DMS153 treated with DMSO at 0.1 percent for 48 hours (cell line): ENCODE measurements at regions not wholly inside any gene's neighbourhood (a gene's known extent, or its start where the extent isn't known, plus 50 kb on each side); places are given as distances from the start of the nearest gene placed in this dataset.
"Not testable (repeated sequence)": the region's sequence is repeated elsewhere in the genome, so short reads cannot be mapped to it uniquely, and the experiment has no call there.

Experiments
- DNase-seq: peaks from one replicate; lab custom pipeline; 2025; ENCODE audit not compliant: unreplicated experiment; lab: John Stamatoyannopoulos, UW

DNA sequence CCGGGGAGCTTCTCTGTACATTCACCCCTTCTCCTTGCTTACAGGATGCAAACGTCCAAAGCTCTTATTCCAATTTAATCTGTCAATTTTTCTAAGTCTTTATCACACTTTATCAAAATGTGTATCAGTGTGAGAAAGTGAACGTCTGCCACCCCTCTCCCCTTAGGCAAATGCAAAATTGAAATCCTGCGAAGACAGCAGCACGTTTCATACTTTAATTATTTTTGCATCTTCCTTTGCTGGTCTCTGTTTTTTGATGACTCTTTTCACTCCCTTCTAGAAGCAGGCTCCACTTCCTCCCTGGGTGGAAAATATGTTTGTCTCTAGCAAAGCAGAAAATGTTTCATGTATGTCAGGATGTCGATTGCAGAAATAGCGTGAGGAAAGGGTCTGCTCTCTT is 576.5 kb upstream of the BRINP1 start:
- no peak for DNase-seq

DNA sequence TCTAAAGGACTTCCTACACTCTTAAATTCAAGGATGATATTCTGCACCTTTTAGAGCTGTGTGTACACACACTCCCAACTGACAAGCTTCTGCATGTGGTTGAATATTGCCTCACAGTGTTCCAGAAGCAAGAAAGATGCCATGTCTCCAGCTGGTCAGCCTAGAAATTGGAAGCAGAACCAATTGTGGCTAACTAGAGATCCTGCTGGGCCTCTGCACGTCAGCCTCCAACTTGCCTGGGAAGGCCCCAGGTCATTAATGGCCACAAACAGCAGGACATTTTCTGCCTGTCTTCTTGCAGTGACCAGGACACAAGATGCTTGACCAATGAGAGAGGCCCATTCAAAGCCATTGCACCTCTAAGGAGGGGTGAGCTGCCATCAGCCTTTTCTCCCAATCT is 571.9 kb upstream of the BRINP1 start:
- DNase-seq, result no peak

DNA sequence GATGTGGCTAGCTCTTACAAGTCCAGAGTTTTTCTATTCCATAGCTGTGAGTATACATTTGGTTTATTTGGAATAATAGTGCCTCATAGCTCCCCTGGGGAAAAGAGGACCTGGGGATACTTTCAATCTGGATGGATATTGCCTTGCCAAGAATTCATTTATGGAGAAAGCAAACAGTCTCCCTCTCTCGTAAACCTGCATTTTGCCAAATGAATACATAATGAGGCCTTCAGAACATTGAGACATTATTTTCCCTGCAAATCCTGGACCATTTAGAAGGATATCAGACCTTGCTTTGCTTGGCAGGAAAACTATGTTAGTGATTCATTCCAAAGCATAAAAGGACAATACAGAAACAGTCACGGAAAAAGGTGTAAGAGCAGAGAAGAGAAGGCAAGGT is 569.6 kb upstream of the BRINP1 start:
- no peak for DNase-seq

DNA sequence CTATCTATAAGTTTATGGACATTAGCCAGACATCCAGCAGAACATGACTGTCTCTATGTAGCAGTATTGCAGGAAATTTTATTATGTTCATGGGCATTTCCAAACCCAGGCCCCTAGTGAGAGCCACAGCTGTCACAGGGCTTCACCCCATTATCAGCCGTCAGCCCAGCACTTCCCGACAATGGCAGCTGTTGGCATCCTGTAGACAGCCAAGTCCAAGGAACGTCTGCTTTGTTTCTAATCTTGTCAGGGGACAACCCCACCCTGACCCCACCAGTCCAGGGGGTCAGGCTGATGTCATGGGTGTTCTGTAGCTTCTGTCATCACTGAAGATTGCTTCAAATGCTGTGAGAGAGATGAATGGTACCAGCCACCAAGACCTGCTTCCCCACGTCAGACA is 565.3 kb upstream of the BRINP1 start:
- DNase-seq, result no peak

DNA sequence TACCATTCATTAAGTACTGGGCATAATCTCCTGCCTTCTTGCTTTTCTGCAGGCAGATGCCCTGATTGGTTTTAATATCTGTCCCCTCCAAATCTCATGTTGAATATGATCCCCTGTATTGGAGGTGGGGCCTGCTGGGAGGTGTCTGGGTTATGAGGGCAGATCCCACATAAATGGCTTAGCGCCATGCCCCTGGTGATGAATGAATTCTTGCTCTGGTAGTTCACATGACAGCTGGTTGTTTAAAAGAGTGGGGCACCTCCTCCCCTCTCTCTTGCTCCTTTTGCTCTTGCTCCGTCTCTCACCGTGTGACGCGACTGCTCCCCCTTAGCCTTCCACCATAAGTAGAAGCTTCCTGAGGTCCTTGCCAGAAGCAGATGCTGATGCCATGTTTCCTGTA is 564.0 kb upstream of the BRINP1 start:
- no peak for DNase-seq

DNA sequence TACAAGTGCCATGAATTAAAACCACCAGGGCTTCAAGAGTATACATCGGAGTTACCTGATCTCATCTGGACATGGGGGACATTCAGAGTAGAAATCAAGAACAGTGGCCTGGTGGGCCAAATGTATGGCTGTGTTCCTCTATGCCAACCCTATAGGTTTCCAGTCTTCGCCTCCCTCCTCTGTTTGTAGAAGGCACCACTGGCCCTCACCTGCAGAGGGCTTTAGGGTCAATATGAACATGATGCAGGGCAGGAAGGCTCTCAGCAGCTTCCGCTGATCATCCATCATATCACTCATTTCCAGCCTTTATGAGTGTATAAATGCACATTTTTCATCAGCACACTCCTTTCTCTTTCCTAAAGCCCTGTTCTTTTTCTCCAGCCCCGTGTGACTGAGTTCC is 555.5 kb upstream of the BRINP1 start:
- no peak for DNase-seq

DNA sequence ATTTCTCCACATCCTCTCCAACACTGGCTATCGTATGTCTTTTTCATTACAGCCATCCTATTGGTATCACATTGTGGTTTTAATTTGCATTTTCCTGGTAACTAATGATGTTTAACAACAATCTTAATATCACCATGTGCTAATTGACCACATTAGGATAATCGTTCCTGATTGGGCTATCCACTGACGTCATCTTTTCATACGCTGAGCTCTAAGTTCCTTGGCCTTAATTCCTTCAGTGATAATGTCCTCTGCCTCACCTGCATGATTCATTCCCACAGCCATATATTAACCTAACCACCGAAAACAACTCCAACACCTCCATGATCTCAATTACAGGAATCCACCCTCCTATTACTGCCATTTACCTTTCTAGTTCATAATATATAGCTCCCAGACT is 547.9 kb upstream of the BRINP1 start:
- DNase-seq, result no peak

DNA sequence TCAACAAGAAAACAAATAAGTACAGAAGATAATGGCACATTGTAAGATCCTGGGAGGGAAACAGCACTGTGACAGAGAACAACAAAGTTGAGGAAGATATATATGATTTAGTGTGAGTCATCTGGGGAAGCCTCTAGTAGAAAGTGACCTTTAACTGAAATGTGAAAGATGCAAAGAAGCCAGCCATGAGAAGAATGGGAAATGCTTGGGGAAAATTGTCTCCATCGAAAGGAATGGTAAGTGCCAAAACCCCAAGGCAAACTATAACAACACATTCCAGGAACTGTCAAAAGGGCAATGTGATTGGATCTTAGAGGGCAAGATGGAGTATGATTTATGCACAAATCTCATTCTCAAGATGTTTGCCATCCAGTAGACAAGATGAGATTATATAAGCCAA is 537.8 kb upstream of the BRINP1 start:
- no peak for DNase-seq

DNA sequence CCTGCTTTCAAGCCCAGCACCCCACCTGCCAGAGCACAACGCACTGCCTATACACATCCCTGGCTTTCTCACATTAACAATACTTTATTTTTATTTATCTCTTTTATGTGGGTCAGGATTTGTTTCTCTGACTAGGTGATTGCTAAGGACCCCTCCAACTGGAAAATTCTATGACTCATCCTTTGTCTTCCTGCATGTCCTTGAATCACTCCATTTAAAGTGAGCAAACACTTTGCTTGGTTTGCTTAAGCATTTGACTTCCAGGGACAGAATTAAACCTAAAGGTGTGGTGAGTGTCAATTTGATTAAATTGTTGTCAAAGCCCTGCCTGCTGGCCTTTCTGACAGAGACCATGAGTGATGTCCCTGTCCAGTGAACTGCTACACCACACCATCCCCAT is 536.5 kb upstream of the BRINP1 start:
- peak; percentile 86 for DNase-seq

DNA sequence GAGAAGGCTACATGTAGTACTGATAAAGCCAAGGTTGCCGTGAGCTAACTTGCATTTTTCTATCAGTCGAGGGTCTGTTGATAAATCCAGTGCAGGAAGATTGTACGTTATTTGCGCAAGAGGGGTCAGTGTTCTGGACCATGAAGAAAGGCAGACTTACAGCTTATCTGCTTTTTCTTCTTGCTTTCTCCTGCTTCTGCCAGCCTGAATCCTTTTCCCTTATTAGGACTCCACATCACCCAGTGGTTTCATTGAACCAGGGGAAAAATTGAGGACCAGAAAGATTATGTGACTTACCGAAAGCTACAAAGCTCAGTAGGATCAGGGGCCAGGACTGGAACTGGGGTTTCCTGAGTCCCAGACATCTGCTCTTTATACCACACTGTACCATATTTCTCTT is 534.6 kb upstream of the BRINP1 start:
- DNase-seq, result no peak

DNA sequence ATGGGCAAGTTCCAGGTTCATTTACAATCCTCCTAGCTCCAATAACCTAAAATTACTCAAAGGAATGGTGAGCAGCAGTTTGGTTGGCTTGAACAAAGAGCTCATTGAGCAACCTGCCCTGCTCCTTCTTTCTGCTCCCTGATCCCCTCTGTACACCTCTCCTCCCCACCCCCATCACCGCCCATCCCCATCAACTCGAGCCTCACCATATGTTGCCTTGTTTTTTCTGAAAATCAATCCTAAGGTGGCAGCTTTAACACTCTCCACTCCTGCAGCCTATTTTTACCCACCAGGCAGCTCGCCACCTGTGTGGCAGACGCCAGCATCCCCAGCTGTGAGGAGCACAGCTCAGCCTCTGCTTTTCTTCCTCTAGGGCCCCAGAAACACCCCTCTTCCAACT is 533.4 kb upstream of the BRINP1 start:
- no peak for DNase-seq

DNA sequence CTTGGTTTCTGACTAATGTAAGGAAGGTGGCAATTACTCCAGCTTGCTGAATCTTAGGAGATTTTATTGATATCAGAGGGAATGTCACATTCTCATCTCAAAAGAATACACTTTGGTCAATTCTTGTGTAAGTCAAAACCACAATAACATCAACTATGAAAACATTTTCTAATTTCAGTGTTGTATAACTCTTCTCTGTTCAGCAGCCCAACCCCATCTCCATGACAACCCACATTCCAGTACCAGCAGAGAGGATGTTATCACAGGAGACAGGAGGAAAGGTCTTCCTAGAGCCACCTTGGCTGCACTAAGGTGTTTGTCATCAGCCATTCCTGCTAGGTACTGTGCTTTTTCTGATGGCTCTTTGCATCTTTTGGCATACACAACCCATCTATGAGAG is 529.1 kb upstream of the BRINP1 start:
- no peak for DNase-seq

DNA sequence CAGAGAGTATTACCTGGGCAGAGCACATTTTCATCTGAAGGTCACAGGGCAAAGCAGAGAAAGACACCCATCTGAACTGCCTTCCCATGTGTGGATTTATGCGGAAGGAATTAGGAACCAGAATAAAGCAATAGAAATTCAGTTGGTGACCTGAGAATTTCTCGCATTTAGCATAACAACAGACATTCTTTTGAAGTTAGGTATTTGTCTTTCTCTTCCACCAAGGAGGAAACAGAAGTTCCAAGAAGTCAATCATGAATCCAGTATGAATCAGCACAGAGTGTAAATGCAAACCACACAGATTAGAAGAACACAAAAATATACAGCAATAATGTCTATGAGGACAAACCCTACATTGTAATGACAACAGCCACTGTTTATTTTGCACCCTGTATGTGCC is 515.2 kb upstream of the BRINP1 start:
- DNase-seq, result no peak

DNA sequence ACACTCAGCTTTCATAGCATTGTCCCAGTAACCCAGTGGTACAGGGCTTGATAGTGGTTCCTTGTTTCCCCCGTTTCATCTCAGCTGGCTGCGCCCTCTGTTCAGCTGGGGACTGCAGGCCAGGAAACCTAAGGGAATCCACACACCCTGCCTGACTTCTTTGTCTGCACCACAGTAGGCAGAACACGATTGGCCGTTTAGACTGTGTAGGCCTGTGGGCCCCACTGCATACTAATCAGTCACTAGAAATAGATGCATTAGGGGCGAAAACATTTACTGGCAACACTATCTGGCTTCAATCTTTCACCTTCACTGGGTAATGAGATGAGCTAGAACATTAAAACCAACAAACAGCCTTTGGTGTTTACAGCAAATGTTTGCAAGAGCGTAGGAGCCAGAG is 512.7 kb upstream of the BRINP1 start:
- DNase-seq, result no peak

DNA sequence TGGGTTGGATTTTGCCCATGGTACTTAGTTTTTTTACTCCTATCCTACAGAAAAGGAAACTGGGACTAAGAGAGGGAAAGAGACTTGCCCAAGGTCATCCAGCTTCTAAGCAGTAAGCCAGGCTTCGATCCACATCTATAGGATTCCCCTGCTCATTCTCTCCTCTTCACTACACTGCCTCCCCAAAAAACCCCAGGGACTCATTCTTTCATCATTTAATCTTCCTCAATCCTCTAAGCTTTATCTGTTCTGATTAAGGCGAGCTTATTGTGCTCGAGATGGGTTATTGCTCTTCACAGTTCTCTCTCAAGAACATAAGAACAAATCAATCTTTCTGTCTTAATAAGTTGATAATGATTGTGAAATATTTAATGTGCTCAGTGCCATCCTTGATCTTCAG is 511.1 kb upstream of the BRINP1 start:
- no peak for DNase-seq

DNA sequence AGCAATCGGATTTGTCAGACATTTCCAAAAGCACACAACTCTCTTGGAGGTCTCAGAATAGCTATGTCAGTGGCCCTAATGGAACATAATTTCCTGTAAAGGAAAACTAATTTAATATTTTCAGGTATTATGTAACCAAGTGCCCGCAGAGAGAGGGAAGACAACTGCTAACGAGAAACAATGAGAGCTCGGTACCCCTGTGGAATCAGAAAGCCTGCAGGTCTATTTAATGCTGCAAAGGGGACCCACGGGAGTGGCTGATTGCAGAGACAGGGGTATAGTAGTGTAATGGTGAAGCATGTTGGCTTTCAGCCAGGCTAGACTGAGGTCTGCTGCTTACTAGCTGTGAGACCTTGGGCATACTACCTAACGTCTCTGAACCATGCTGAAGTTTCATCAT is 508.1 kb upstream of the BRINP1 start:
- DNase-seq, result no peak

DNA sequence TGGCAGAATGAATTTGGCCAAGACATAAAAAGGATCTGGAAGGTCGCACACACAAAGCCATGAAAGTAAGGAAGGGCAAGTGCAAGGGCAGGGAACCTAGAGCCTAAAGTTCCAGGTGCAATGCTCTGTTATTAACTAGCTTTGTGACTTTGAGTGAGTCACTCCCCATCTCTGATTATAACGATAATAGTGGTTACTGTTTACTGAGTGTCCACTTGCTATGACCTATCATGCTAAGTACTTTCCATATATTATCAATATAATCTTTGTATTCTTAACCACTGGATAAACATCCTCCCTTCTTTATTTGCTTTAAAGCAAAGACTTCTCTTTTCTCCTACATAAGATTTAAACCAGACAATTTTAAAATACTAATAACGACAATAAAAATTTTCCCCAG is 504.6 kb upstream of the BRINP1 start:
- no peak for DNase-seq

DNA sequence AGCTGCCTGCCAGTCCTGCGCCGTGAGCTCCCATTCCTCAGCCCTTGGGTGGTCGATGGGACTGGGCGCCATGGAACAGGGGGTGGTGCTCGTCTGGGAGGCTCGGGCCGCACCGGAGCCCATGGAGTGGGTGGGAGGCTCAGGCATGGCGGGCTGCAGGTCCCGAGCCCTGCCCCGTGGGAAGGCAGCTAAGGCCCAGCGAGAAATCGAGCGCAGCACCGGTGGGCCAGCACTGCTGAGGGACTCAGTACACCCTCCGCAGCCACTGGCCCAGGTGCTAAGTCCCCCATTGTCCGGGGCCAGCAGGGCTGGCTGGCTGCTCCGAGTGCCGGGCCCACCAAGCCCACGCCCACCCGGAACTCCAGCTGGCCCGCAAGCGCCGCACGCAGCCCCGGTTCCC is 501.0 kb upstream of the BRINP1 start:
- DNase-seq, result not testable (repeated sequence)

DNA sequence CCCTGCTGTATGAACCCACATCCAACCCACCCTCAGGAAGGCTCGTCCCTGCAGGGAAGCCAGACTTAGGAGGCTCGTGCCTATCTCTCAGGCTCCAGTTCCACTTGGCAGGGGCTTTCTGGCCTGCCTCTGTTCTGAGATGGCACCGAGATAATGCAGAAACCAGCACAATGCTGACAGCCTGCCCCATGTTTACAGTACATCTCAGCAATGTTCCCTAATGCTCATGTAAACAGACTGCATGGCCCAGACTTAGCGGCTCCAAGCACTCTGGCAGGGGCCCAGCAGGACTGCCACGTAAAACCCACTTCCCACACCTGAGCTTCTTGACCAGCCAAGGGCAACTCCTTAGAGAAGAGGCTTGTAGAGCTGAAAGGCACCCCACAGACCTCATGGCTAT is 499.5 kb upstream of the BRINP1 start:
- DNase-seq, result peak; percentile 58

DNA sequence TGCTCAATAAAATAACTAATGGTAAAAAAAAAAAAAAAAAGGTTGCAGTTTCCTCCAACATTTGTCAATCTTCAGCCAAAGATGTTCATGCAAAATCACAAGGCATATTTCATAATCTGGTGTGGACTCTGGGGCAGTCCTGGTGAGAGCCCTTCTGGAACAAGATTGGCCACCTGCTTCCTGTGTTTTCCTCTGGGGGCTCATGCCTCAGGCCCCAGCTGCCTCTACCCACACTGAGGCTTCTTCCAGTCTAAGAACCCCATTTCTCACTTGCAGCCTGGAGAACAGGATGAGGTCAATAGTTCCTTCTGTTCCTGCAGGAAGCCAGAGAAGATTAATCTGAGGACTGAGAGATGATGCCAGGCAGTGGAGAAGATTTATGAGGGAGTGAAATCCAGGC is 492.6 kb upstream of the BRINP1 start:
- DNase-seq, result no peak

DNA sequence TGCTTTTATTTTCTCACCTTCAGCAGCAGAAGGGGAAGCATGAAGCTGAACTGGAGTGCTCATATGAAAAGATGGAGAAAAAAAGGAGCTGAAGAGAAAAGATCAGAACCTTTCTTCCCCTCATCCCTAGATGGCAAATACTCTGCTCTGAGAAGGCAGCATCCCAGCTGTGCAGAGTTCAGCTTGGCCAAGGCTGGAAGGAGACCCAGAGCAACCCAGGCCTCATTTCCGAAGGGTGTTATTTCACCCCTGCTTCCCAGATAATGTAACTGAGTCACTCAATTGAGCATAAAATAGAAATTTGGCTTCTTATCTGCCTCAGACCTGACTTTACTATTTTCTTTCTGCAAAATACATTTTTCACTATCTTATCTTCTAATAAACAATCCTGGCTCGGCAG is 489.9 kb upstream of the BRINP1 start:
- DNase-seq, result no peak

DNA sequence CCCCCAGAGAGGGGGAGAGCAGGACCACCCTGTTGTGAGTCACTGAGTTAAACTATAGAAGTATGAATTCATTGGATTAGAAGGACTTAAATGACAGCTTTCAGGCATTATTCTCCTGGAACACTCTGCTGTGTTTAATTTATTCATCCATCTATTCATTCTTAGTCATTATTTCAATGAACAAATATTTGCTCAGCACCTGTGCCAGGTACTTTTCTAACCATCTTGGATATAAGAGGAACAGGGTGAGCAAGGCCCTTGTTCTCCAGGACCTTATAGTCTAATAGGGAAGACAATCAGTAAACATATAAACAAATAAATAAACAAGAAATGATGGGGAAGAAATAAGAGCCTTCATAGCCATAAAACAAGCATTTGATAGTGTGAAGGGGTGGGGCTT is 483.9 kb upstream of the BRINP1 start:
- DNase-seq, result peak; percentile 49

DNA sequence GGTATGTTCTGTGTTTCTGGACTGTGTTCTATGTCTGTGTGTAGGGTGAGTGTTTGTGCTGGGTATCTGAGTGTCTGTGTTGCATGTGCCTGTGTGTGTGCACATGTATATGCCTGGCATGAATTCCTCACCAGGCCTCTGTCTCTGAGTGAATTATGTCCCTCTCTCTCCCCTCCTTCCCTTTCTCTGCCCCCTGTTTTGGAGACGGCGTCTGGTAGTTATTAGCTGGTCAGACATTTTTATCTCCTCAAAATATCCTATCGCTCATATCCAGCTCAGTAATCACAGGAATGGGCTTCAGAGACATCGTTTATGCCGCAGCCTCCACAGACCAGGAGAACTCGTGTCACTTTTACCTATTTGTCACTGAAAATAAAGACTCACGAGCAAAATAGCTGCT is 483.2 kb upstream of the BRINP1 start:
- no peak for DNase-seq

DNA sequence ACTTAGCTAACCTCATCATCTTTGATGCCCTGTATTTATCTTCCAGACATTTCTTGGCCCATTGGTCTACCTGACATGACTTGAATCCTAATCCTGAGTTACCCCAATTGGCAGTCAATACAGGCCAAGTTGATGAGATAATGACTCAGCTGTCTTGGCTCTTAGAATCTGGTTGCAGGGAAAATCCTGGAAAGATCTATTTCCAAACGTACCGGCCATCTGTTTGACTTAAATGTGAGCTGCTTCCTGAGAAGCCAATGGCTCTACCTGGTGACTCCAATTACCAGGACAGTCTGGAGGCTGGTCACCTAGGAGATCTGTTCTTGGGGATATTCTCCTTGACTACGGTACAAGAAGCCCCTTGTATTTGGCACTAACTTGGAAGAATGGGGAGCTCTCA is 475.2 kb upstream of the BRINP1 start:
- no peak for DNase-seq
